ENCODE measurements at regions not wholly inside any gene's neighbourhood (a gene's known extent, or its start where the extent isn't known, plus 50 kb on each side); places are given as distances from the start of the nearest gene placed in this dataset.
"Not testable (repeated sequence)": the region's sequence is repeated elsewhere in the genome, so short reads cannot be mapped to it uniquely, and the experiment has no call there.

DNA sequence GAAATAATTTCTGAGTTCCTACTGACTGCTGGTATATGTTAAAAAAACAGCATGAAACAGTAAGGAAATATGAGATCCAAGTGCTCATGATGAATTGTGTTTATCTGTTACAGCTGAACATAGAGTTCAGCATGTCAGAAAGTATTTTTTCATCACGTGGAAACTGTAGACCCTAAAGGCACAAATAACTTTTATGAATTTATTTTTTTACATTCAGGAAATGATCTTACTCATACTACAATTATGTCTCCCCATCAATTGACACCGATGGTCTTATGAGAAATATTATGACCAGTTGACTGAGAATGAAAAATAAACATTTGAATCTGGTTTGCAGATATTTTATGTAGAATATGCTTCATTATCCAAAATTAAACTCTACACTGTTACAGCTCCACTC lies 283.1 kb upstream of the SPANXN4 start:
- DNase-seq = no peak

DNA sequence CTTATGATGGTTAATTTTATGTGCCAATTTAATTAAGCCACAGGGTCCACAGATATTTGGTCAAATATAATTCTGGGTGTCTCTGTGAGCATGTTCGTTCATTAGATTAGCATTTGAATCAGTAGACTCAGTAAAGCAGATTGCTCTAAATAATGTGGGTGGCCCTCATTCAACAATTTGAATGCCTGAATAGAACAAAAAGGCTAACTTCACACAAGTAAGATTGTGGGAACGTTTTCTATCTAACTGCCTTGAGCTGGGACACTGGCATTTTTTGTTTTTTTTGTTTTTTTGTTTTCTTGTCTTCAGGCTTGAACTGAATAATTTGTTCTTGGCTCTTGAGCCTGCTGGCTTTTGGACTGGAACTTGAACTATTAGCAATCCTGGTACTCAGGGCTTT lies 292.4 kb upstream of the SPANXN4 start:
- DNase-seq = no peak

DNA sequence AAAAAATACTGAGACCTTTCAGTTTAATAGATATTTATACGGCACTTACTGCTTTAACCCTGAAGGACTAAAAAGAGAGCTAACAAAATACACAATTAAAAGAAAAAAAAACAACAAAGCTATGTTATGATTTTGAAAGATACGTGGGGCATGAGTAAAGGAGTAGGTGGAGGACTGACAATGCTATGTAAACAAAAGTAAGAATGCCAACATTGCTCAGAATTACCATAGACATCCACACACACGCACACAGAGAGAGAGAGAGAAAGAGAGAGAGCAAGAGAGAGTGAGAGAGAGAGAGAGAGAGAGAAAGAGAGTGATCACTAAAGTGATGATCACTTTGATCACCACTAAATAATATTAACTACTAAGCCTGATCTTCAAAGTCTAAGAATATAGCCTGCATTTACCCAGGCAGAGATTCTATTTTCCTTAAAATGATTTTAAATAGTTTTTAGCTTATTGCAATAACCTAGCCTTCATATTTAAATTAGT lies 313.9 kb upstream of the SPANXN4 start:
- DNase-seq = no peak

DNA sequence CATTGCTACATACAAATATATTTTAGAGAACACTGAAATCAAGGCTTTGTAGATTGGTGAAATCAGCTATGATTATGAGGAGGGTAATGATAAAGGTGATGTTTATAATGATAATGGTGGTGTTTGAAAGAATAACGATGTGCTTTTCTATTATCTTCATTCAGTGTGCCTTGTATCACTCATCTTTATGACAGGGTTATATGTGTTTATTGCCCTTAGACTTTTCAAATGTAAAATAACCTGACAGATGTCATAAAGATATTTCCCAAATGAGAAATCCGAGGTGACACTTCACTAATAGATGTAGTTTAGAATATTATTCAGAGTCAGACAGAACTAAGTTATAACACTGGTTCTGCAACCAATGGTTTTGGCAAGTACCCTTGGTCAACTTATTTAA lies 323.0 kb upstream of the SPANXN4 start:
- DNase-seq = no peak

DNA sequence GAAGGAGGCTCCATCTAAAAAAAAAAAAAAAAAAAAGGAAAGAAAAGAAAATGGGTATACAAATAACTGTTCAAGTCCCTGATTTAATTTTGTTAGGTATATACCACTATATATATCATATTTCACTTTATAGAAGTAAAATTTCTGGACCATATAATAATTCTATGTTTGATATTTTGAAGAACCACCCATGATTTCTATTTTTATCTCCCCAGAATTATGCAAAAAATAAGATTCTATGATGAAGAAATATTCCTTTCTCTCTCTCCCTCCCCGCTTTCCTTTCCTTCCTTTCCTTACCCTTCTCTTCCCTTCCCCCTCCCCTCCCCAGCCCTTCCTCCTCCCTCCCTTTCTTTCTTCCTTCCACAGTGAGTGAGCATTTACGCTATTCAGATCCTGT lies 337.5 kb upstream of the SPANXN4 start:
- DNase-seq = no peak

DNA sequence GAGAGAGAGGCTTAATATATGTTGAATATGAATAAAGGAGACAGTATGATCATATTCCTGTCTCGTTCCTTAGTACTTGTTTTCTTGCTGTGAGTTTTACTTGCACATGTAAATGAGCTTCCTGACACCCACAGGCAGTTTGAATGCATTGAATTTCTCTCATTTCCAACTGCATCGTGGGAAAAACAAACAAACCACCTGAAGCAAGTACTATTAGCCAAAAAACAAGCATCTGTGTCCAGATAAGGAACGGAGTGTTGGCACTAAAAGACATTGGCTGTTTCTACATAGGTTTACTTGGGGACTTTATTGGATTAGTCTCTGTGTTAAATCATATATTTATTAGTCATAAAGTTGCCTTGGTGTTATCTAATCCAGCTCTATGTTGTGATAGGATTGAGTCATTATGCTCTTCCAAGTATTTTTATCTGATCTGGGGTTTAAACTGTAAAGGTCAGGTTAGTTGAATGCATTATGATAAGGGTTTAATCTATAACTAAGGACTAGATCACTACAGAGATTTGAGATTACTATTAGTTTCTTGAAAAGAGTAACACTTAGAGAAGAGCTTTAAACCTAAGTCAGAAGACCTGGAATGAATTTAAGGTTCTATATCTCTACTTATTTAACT lies 339.0 kb upstream of the SPANXN4 start:
- no peak for DNase-seq

DNA sequence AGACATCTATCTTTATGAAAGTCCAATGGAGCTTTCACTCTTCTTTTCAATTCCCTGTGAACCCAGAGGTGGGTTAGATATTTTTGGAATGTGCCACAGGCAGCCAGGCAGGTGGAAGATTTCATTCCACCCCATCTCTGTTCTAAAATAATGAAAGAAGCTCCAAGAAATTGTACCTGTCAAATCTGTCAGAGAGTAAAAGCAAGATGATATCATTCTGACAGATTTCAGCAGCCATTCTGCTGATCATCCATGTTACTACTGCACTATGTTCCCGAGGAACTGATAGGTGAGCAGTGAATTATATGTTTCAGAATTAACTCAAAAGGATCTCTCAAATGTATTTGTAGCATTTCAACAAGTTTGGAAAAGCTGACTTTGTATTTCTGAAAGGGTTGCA lies 339.5 kb upstream of the SPANXN4 start:
- no peak for DNase-seq

DNA sequence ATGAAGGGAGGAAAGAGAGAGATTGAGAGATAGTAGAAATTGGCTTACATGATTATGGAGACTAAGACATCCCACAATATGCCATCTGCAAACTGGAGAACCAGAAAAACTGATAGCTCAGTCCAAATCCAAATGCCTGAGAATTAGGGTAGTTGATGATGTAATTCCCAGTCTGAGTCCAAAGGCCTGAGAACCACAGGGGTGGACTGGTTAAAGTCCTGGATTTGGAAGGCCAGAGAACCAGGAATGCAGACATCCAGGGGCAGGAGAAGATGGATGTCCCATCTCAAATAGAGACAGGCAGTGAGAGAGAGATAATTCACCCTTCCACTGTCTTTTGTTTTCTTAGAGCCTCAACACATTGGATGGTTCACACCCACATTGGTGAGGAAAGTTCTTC lies 345.7 kb upstream of the SPANXN4 start:
- DNase-seq = no peak

DNA sequence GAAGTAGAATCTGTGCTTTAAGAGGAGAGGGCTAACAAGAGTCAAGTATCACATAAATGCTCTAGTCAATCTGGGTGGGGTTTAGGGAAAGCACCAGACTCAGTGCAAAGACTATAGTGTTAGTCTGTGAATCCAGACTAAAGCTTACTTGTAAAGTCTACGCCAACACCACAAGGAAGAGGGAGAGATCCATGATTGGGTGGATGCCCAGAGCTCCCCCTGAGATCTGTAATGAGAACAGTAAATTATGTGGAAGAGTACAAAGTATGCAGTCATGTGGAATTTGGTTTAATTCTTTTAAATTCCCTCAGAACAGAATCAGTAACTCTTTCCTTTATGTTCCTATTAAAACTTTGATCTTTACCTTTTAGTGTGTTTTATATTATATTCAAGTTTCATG lies 354.7 kb upstream of the SPANXN4 start:
- DNase-seq = peak; percentile 13 to 71 (median 40)

DNA sequence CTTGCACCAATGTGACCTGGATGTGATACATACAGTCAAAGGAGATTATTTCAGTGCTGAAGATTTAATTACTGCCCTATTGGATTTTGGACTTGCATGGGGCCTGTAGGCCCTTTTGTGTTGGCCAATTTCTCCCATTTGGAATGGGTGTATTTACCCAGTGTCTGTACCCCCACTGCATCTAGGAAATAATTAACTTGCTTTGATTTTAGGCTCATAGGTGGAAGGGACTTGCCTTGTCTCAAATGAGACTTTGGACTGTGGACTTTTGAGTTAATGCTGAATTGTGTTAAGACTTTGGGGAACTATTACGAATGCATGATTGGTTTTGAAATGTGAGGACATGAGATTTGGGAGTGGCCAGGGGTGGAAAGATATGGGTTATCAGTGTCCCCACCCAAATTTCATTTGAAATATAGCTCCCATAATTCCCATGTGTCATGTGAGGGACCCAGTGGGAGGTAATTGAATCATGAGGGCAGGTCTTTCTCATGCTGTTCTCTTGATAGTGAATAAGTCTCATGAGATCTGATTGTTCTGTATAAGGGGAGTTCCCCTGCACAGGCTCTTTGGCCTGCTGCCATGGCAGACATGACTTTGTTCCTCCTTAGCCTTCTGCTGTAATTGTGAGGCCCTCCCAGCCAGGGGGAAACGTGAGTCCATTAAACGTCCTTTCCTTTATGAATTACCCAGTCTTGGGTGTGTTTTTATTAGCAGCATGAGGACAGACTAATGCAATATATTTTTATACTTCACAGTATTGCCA lies 362.2 kb upstream of the SPANXN4 start:
- DNase-seq = no peak

DNA sequence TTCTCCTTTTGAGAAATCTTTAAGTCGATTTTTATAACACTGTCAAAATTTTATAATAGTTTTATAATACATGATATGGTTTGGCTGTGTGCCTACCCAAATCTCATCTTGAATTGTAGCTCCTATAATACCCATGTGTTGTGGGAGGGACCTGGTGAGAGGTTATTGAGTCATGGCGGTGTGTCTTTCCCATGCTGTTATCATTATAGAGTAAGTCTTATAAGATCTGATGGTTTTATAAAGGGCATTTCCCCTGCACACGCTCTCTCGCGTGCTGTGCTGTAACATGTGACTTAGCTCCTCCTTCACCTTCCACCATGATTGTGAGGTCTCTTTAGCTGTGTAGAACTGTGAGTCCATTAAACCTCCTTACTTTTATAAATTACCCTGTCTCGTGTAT lies 364.0 kb upstream of the SPANXN4 start:
- no peak for DNase-seq

DNA sequence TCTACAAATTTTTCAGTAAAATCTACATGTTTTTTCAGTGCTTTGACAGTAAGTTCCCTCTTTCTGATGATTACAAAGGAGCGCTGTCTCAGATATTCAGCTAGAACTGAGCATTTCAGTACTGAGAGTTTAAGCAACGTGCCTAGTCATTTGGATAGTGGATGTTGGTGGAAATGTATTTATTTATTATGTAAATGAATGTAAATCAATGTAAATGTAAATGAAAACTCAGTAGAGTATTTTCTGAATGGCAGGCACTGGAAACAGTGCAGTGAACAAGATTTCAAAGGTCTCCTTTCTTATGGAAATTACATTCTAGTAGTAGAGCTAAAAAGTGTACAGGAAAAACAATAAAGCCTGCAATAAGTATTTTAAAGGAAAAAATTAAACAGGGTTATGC lies 370.2 kb upstream of the SPANXN4 start:
- no peak for DNase-seq

DNA sequence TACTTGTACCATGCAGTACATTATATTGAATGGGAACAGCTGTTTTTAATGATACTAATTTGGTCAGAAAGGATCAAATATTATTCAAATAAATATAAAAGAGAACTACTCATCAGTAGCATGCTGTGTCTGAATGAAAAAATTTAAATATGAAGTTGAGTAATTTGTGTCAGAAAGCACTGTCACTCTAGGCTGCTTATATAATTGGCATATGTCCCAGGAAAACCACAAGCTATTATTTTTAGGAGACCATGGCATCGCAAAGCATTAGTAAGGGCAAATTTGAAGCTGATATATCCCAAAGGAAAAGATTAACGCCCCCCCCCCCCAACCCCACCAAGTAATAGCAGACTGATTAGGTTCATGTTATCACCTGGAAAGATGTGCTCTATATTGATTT lies 388.5 kb upstream of the SPANXN4 start:
- DNase-seq = no peak

DNA sequence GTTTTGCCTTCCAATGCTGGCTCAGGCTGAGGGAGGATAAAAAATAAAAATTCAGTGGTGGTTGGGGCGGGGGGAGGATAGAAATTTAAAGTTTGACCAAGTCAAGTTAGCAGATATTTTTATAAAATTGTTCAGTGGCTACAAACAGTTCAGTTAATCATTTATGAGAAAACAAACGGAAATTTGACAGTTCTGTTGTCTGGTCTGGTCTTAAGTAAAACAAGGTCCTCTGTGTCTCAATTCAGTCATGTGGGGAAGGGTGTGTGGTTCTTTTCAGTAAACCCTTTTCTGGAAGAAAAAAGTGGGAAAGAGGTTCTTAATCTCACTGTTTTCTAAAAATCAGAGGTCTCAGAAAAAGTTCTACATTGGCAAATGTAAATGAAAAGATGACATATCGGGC lies 409.1 kb upstream of the SPANXN4 start:
- no peak for DNase-seq

DNA sequence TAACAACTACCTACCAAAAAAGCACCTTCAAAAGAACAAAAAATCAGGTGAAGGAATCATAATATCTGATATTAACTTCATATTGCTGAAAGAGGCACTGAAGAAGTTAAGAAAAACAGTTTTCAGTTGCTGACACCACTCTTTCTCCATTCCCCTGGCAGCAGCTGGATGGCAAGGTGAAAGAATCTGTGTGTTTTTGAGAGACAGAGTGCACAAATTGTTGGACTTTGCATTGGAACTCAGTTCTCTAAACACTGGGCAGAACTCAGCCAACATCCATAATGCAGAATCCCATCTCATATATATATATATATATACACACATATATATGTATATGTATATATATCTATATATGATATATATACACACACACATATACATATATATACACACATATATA lies 408.3 kb upstream of the MAGEC2 start:
- DNase-seq = no peak

DNA sequence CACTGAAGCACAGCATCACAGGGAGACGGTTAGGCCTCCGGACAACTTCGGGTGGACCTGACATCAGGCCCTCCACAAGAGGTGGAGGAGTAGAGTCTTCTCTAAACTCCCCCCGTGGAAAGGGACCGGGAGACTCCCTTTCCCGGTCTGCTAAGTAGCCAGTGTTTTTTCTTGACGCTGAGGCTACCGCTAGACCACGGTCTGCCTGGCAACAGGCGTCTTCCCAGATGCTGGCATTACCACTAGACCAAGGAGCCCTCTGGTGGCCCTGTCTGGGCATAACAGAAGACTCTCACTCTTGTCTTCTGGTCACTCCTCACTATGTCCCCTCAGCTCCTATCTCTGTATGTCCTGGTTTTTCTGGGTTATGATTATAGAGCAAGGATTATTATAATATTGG lies 401.5 kb upstream of the MAGEC2 start:
- not testable (repeated sequence) for DNase-seq

DNA sequence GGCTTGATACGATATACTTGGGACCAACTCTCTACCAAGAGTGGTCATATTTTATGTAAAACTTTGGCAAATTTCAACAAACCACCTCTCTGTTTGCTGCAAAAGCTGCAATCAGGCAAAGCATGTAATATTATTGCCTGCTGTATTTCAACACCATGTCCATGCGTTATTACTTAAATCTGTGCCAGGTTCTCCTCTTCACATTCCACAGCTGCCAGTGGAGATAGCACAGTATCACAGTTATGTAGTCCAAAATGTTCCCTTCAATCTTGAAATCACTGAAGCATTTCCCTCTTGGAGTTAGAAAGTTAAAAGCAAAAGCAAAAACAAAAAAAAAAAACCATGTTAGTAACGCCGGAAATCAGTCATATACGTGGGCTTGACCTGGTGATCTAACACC lies 396.7 kb upstream of the MAGEC2 start:
- DNase-seq = peak in 1 of 3 donors; percentile 3

DNA sequence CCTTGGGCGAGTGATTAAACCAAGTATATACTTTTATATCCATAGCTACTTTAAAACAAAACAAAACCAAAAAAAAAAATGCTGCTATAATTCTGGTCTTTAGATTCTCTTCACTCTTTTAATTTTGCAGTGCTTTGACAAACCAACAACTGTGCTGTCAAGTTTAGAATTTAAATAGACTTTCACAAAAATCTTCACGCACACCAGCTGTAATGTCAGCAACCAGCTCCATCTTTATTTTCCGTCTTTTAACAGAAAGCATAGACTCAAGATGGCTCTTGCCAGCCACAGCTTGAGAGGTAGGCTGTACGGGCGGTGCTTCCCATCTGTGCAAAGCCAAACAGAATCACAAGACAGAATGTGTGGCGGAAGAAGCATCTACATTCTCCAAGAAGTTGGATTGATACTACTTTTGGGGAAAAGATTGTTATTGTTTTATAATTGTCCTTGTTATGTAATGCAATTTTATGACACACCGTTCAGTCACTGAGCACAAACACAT lies 388.3 kb upstream of the MAGEC2 start:
- no peak for DNase-seq

DNA sequence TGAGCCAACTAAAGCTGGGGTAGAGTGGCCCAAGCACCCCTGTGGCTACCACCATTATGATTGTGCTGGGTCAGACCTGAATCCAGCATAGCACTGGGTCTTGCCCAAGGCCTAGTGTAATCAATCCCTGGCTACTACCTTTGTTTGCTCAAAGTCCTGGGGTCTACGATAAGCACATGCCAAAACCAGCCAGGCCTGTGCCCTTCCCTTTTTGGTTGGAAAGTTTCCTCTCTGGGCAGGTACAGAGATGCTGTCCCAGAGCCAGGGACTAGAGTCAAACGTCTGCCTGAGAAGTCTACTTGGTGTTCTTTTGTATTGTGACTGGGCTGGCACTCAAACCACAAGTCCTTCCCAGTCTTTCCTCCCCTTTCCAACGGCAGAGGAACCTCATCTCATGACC lies 371.5 kb upstream of the MAGEC2 start:
- DNase-seq = no peak

DNA sequence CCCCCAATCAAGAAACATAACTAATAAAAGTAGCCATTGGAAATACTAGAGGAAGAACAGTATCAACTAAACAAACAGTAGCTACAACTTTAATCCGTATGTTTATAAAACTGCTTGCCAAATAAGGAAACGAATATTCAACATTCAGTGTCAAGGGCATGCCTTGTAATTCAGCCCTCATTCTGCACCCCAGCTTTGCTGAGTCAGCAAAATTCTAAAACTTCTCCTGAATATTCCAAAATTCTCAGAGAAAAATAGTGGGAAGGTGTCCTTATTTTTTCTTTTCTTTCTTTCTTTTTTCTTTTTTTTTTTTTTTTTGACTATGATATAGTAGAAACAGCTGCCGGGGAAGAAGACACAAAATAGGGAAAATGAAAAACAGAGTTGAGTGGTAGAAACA lies 344.8 kb upstream of the MAGEC2 start:
- DNase-seq = no peak

DNA sequence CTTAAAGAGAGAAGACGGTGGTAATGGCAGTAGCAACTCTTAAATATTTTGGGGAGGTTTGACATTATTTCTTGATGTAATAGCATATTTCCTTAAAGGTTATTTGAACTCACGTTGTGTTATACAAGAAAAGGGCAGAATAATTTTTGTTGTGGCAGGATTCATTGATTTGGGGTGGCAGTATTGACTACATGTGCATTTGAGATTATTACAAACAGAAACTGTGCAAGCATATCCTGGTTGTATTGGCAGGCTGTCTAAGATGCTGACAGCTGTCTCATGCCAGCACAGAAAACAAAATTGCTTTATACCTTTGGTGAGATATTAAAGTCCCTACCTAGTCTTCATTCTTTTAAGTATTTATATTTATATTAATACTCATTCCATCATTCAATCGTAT lies 300.7 kb upstream of the MAGEC2 start:
- no peak for DNase-seq

DNA sequence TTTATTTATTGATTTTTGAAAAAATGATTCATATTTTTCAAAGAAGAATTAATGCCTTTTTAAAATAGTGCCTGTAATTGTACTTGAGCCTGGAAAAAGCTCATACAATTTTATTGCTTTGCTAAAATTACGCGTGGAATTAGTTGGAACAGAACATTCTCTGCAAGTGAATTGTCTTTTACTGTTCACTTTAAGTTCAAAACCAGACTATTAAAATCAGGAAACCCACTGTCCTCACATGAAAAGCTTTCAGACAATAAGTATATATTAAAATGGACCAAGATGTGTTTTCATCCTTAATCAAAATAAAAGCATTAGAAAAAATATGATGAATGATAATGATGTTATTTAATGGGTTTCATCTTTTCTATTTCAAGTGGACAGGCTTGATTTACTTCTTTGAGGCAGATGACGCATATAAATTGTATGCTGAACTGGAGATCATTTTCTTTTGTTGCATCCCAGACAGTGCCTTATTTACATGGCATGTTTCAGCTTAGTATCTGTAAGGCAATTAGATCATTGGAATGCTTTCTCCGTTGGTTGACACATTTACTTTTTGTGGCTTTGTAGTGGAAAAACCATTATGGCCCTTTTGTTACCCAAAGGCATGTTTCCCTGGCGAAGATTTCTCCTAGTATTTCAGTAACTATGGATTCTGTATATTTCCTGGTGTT lies 299.0 kb upstream of the MAGEC2 start:
- no peak for DNase-seq

DNA sequence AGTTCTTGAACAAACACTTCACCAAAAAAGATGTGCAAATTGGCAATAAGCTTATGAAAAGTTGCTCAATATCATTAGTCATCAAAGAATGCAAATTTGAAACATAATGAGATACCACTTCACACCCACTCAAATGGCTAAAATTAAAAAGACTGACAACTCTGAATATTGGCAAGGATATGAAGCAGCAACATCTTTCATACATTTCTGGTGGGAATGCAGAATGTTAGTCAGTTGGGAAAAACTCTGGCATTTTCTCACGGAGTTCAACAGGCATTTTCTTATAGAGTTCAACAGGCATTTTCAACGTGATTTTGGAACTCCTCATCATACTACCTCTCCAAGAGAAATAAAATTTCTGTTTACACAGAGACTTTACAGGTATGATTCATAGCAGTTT lies 297.4 kb upstream of the MAGEC2 start:
- DNase-seq = no peak
